Cardiac fibroblast (primary cell): ENCODE measurements at regions not wholly inside any gene's neighbourhood (a gene's known extent, or its start where the extent isn't known, plus 50 kb on each side); places are given as distances from the start of the nearest gene placed in this dataset.

ENCODE experiments used
- DNase-seq, 2 donors: peaks; one replicate each; pipeline versions ENCODE4 v3.0.0 to v3.0.0-alpha.2; 2010; ENCODE audit warnings: low read depth in 2 of 2
- H3K4me3 ChIP-seq, 2 donors: replicated peaks in 1 of 2; 1 replicate in 1 of 2; 2 replicates in 1 of 2; pipeline ENCODE4 v1.5.1; 2011; ENCODE audit warnings: low read depth in 2 of 2, low read length in 2 of 2, mild to moderate bottlenecking in 2 of 2, moderate library complexity in 1 of 2
- TF ChIP-seq, protein P1 (sequence below): IDR thresholded peaks from one replicate; pipeline ENCODE4 v1.5.1; 2011; ENCODE audit warnings: low read depth, mild to moderate bottlenecking, low read length, inconsistent platforms

DNA sequence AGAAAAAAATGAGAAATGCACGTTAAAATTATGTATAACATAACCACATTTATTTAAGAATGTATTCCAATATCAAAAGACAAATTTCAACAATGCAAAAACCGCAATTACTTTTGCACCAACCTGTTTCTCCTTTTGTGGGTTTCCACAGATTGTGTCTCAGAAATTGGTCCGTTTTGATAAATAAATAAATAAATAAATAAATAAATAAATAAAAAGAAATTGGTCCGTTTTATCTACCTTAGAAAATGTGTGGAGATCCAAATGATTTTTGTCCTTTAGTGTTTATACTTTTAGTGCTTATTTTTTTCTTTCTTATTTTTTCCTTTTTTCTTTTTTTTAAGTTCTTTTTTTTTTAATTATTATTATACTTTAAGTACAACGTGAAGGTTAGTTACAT, 1682.2 kb upstream of the TMEFF2 start:
- TF ChIP-seq, protein P1, sequence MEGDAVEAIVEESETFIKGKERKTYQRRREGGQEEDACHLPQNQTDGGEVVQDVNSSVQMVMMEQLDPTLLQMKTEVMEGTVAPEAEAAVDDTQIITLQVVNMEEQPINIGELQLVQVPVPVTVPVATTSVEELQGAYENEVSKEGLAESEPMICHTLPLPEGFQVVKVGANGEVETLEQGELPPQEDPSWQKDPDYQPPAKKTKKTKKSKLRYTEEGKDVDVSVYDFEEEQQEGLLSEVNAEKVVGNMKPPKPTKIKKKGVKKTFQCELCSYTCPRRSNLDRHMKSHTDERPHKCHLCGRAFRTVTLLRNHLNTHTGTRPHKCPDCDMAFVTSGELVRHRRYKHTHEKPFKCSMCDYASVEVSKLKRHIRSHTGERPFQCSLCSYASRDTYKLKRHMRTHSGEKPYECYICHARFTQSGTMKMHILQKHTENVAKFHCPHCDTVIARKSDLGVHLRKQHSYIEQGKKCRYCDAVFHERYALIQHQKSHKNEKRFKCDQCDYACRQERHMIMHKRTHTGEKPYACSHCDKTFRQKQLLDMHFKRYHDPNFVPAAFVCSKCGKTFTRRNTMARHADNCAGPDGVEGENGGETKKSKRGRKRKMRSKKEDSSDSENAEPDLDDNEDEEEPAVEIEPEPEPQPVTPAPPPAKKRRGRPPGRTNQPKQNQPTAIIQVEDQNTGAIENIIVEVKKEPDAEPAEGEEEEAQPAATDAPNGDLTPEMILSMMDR: no peak
- DNase-seq: no peak
- H3K4me3 ChIP-seq: no peak overlapping the region

DNA sequence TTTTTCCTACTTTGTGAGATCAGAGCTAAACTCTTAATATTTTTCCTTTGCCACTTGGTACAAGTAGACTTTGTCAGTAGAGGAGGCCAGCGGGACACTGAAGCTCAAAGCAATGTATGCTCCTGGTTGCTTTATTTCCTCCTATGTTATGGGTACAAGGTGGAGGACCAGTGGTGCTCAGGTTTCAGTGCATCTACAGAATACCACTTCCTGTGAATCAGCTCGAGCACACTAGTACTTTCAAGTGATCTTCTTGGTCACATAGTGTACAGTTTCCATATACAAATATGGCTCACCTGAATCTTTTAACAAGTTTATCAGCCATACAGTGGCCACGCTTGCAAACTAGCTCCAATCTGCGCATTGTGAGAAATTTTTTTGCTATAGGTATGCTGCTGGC, 1674.8 kb upstream of the TMEFF2 start:
- DNase-seq: no peak
- TF ChIP-seq, protein P1: no peak

DNA sequence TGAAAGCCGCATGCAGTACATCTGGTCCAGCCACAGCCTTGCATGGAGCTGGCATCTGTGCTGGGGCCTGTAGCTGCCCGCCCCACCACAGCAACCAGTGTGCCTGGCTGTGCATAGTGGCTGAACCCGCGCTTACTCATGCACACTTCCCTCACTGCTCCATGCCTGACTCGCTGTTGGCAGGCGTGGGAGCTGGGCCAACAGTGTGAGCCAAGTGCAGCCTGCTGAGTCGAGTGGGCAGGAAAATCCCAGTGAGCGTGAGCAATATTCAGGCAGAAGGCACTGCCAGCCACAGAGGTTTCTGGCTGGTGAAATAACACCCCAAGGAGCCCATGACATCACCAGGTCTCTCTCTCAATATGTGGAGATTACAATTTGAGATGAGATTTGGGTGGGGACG, 1674.1 kb upstream of the TMEFF2 start:
- TF ChIP-seq, protein P1: no peak
- no peak overlapping the region for H3K4me3 ChIP-seq
- no peak for DNase-seq

More for the DNA sequence above, 1674.8 kb upstream of the TMEFF2 start:
- no peak overlapping the region for H3K4me3 ChIP-seq

DNA sequence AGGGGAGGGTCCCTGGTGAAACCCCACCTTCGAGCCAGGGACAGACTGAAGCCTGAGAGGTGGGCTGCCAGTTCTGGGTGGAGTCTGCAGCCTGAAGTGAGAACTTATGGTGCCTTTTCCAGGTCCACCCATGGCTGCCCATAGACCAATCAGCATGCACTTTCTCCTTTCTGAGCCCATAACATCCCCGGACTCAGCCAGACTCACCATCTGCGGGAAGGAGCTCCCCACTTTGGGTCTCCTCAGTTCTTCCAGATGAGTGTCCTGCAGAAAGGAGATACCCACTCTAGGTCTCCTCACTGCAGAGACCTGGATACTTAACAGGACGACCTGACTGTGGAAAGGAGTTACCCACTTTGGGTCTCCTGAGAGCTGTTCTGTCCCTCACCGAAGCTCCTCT, 1673.4 kb upstream of the TMEFF2 start:
- DNase-seq: no peak
- TF ChIP-seq, protein P1: no peak
- H3K4me3 ChIP-seq: no peak overlapping the region

DNA sequence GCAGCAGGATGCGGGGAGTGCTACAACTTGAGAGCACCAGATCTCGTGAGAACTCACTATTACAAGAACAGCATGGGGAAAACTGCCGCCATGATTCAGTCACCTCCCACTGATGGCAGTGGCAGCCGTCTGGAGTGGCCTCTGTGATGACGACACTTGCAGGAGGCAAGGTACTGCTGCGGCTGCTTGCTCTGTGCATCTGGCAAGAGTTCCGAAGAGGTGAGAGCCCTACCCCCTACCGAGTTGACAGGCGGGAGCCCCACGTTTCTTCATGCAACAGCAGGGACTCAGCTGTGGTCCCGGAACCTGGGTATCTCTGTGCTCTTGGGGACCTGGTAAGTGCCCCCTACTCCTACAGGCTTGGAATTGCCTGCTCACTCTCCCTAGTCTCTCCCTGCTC, 1672.7 kb upstream of the TMEFF2 start:
- TF ChIP-seq, protein P1: no peak

DNA sequence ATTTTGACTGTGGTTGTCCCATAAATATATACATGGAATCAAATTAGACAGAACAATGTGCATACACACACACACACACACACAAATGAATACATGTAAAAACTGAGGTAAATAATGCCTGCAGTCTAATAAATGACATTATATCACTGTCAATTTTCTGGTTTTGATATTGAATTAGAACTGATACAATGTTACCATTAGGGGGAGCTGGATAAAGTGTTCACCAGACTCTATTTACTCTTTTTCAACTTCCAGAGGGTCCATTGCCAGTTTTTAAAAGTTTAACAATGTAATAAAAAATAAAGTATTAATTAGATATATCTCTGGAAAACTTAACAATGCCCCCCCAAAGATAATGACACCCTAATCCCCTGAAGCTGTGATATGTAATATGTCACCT, 1666.8 kb upstream of the TMEFF2 start:
- DNase-seq: no peak
- TF ChIP-seq, protein P1: peak; percentile 12
- no peak overlapping the region for H3K4me3 ChIP-seq

More for the DNA sequence above, 1672.7 kb upstream of the TMEFF2 start:
- no peak for DNase-seq
- H3K4me3 ChIP-seq: no peak overlapping the region

DNA sequence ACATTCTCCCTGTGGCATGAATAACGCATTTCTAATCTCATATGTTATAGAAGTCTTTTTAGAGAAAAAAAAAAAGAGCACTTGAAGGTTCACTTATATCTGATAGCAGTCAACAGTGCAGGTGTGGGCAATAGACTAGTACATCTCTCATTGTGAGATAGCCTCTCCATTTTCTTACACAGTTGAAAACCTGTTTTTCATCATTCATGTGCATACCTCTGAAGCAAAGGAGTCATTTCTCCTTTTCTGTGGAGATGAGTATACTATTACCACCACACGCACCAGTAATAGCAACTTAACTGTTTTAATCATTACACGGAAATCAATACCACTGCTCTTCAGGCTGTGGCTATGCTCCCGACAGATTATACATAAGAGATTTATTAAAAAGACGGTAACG, 1653.3 kb upstream of the TMEFF2 start:
- H3K4me3 ChIP-seq: no peak overlapping the region
- TF ChIP-seq, protein P1: no peak
- DNase-seq: no peak
